NCI-H748 (cell line): ENCODE measurements at regions not wholly inside any gene's neighbourhood (a gene's known extent, or its start where the extent isn't known, plus 50 kb on each side); places are given as distances from the start of the nearest gene placed in this dataset.
"Not testable (repeated sequence)": the region's sequence is repeated elsewhere in the genome, so short reads cannot be mapped to it uniquely, and the experiment has no call there.

Source experiments
- DNase-seq: peaks from one replicate; lab custom pipeline; 2025; ENCODE audit not compliant: unreplicated experiment; lab: John Stamatoyannopoulos, UW

- no peak for DNase-seq
Observed at GRCh38 chr6:12506159-12506558, 210.4 kb upstream of the PHACTR1 start.

GRCh38 chr6:12507636-12508035 is 208.9 kb upstream of the PHACTR1 start:
- no peak for DNase-seq

GRCh38 chr6:12508553-12508952 is 208.0 kb upstream of the PHACTR1 start:
- DNase-seq: no peak

- no peak for DNase-seq
Observed at GRCh38 chr6:12509060-12509459, 207.5 kb upstream of the PHACTR1 start.

- no peak for DNase-seq
Observed at GRCh38 chr6:12516070-12516469, 200.5 kb upstream of the PHACTR1 start.

DNA sequence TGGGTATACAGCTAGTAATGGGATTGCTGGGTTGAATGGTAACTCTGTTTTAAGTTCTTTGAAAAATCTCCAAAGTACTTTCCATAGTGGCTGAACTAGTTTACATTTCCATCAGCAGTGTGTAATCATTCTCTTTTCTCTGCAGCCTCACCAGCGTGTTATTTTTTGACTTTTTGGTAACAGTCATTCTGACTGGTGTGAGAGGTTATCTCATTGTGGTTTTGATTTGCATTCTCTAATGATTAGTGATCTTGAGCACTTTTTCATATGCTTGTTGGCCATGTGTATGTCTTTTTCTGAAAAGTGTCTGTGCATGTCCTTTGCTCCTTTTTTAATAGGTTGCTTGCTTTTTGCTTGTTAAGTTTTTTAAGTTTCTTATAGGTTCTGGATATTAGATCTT is 194.2 kb upstream of the PHACTR1 start:
- DNase-seq: no peak

GRCh38 chr6:12523726-12524125 is 192.8 kb upstream of the PHACTR1 start:
- no peak for DNase-seq

DNA sequence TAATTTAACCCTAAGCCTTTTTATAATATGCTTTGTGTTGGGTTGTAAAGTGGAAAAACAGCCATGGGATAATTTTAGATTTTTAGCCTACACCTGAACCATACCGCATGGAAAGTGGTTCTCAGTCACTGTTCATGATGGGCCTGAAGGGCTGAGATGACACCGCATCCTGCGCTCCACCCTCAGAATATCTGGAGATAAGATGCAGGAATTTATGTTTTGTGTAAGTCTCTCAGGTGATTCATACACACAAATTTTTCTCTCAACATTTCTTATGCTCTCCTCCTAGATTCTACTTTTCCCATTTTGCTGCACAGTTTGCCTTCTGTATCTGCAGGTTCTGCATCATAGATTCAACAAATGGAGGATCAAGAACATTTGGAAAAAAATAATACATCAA is 191.3 kb upstream of the PHACTR1 start:
- DNase-seq: no peak

GRCh38 chr6:12527339-12527738 is 189.2 kb upstream of the PHACTR1 start:
- DNase-seq: no peak

DNA sequence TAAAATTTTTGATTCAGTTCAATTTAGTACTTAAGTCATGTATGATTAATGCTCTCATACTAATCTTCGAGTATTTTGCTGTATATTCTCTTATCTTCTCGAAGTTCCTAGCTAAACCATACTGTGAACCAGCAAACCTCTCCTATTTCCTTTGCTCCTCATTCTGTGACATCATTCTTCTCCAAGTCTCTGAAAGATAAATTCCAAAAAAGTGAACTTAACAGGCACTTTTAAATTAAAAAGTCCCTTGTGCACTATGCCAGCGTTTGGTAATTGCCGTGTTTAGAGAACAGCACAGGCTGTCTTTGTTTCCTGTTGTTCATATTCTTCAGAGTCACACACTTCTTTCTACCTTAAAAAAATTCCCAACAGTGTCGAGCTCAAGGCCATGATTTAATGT is 188.4 kb upstream of the PHACTR1 start:
- no peak for DNase-seq

- no peak for DNase-seq
Observed at GRCh38 chr6:12528581-12529363, 187.8 kb upstream of the PHACTR1 start.

- DNase-seq: no peak
Observed at GRCh38 chr6:12529364-12530019, 187.1 kb upstream of the PHACTR1 start.

DNA sequence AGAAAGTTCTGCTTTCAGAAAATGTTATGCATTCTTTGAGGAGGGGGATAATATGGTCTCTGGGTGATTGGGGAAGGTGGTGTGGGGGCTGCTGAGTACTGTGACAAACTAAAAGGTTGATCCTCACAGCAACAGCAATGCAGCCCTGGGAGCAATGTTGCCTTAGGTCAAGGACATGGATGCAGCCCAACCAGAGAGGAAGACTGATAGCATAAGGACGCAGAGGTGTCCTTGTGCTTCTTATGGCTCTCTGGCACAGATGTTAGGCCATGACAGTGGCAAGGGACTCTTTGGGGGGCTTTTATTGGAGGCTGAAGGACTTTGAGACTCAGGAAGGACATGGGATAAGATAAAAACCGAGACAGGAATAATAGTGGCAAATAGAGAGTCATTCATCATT is 186.2 kb upstream of the PHACTR1 start:
- no peak for DNase-seq

- no peak for DNase-seq
Observed at GRCh38 chr6:12533586-12533985, 183.0 kb upstream of the PHACTR1 start.

GRCh38 chr6:12534069-12534853 is 182.3 kb upstream of the PHACTR1 start:
- DNase-seq: no peak

DNA sequence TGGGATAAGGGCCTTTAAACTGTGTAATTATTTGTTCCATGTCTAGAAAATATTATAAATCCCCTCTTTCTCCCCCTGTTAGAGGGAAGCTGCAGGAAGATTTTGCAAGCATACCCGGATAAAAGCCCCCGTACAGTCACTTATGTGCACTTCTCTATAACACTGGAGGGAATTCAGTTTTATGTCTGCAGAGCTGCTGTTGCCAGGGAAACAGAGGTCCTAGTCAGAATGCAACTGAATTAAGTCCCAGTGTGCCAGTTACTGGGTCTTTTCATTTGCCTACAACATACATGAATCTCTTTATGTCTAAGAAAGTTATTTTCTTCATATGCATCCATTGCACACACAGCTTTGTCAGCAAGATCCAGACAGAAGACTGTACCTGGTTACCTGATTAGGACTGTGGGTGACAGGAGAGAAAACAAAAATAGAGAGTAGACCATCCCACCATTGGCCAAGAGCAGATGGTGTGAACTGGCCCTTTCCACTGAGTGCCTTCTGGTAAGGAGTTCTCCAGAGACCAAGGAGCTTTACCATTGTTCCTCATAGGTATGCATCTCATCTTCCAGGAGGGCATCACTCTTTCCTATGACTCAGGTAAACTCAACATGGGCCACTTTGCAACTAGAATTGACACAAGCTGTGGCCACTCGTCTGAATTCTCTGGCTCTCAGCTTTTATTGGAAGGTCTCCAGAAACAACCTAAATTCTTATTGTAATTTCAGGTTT is 180.8 kb upstream of the PHACTR1 start:
- no peak for DNase-seq

- DNase-seq: no peak
Observed at GRCh38 chr6:12536416-12536815, 180.2 kb upstream of the PHACTR1 start.

DNA sequence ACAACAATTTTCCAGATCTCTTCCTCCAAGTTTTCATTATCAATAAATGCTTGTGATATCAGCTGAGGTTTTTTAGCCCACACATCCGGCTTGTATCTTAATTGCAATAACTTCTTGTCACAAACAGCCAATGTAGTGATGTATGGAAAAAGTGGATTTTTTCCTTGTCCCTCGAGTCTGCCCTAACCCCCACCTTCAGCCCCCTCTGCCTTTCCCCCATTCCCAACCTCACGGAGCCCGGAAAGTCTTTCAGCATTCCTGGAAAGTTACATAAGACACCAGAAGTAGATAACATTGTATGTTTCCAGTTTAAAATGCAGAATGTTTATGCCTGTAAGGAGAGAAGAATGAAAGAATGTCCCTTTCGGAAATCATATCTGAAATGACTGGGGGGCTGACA is 179.2 kb upstream of the PHACTR1 start:
- DNase-seq: no peak

DNA sequence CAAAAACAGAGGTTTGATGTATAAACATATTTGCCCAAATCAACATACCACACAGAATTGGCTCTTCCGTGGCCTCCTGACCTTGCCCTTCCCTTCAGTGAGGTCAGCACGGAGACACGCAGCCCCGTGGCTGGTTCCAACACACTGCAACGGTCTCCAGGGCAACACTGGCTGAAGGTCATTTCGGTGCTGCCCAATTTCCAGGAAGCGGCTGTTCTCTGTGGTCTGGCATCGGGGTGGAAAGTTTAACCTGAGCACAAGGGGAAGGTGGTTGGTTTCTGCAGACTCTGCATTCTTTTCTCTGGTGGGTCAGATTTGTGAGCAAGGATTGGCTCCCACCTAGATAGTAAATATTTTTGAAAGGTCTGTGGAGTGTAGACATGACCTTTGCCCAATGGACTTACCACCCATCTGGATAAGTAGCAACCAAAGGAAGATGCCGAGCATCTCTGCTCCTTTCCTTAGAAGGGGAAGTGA is 177.6 kb upstream of the PHACTR1 start:
- DNase-seq: no peak

GRCh38 chr6:12542319-12543115 is 174.1 kb upstream of the PHACTR1 start:
- DNase-seq: not testable (repeated sequence)
